CD14-positive monocyte (primary cell): ENCODE measurements at regions not wholly inside any gene's neighbourhood (a gene's known extent, or its start where the extent isn't known, plus 50 kb on each side); places are given as distances from the start of the nearest gene placed in this dataset.

ENCODE experiments used
- DNase-seq, 3 donors: peaks; one replicate each; pipeline ENCODE4 v3.0.0-alpha.2; 2011 to 2022
- H2AFZ ChIP-seq: 2 replicates; pipeline ENCODE4 v1.6.0; 2012; ENCODE audit warnings: mild to moderate bottlenecking, low read depth, low read length, inconsistent platforms; ENCODE audit not compliant: insufficient read depth, poor library complexity, severe bottlenecking
- H3K27ac ChIP-seq, 2 donors: 1 replicate in 1 of 2; 2 replicates in 1 of 2; pipeline ENCODE4 v1.5.1; 2012 to 2013; ENCODE audit warnings: low read length in 2 of 2, control low read depth in 1 of 2, inconsistent platforms in 1 of 2, low read depth in 1 of 2, mild to moderate bottlenecking in 1 of 2
- H3K27me3 ChIP-seq, 2 donors: one replicate each; pipeline versions ENCODE4 v1.6.0 to v1.6.1; 2011 to 2013; ENCODE audit warnings: low read length in 2 of 2; ENCODE audit not compliant: control insufficient read depth in 2 of 2, insufficient read depth in 2 of 2
- H3K36me3 ChIP-seq, 2 donors: replicated peaks in 1 of 2; 1 replicate in 1 of 2; 2 replicates in 1 of 2; pipeline versions ENCODE4 v1.5.1 to v1.6.1; 2012 to 2013; ENCODE audit warnings: low read length in 2 of 2, control low read depth in 1 of 2, inconsistent platforms in 1 of 2, mild to moderate bottlenecking in 1 of 2; ENCODE audit not compliant: insufficient read depth in 2 of 2, control insufficient read depth in 1 of 2
- H3K4me1 ChIP-seq, 2 donors: 1 replicate in 1 of 2; 2 replicates in 1 of 2; pipeline versions ENCODE4 v1.5.1 to v1.6.1; 2012 to 2013; ENCODE audit warnings: low read length in 2 of 2, control low read depth in 1 of 2, inconsistent platforms in 1 of 2, mild to moderate bottlenecking in 1 of 2, moderate library complexity in 1 of 2; ENCODE audit not compliant: insufficient read depth in 2 of 2, control insufficient read depth in 1 of 2
- H3K4me2 ChIP-seq: replicated peaks from 2 replicates; pipeline ENCODE3; 2012; ENCODE audit warnings: low read length, moderate library complexity, mild to moderate bottlenecking; ENCODE audit not compliant: poor library complexity, severe bottlenecking; ENCODE audit errors: extremely low read depth
- H3K4me3 ChIP-seq, 3 experiments: fragments of 200-600 bp in 1 of 3; sonication (generic) in 1 of 3; replicated peaks in 1 of 3; 1 replicate in 2 of 3; 2 replicates in 1 of 3; pipeline ENCODE4 v1.5.1; 2011 to 2013; ENCODE audit warnings: low read length in 3 of 3, mild to moderate bottlenecking in 3 of 3, control low read depth in 2 of 3, low read depth in 2 of 3, inconsistent platforms in 1 of 3, moderate library complexity in 1 of 3
- H3K79me2 ChIP-seq: 2 replicates; pipeline ENCODE4 v1.6.0; 2012; ENCODE audit warnings: mild to moderate bottlenecking, control low read depth, inconsistent platforms, low read length, moderate library complexity; ENCODE audit not compliant: insufficient read depth
- H3K9ac ChIP-seq: 2 replicates; pipeline ENCODE4 v1.6.0; 2017; ENCODE audit warnings: low read length, mild to moderate bottlenecking; ENCODE audit not compliant: insufficient read depth, poor library complexity, severe bottlenecking
- H3K9me3 ChIP-seq, 2 donors: replicated peaks in 1 of 2; 1 replicate in 1 of 2; 2 replicates in 1 of 2; pipeline versions ENCODE4 v1.5.1 to v1.6.1; 2012 to 2013; ENCODE audit warnings: low read length in 2 of 2, control low read depth in 1 of 2; ENCODE audit not compliant: control insufficient read depth in 1 of 2, insufficient read depth in 1 of 2
- H4K20me1 ChIP-seq: 2 replicates; pipeline ENCODE4 v1.6.0; 2012; ENCODE audit warnings: mild to moderate bottlenecking, low read length, control low read depth, moderate library complexity; ENCODE audit not compliant: insufficient read depth
- H3K27ac Mint-ChIP-seq, 7 donors: one replicate each; pipeline ENCODE4 v1.8.0; 2020; ENCODE audit warnings: mild to moderate bottlenecking in 7 of 7, mixed read lengths in 7 of 7, moderate library complexity in 6 of 7, inconsistent platforms in 2 of 7
- H3K27me3 Mint-ChIP-seq, 3 donors: one replicate each; pipeline ENCODE4 v1.8.0; 2021 to 2022; ENCODE audit warnings: low read depth in 3 of 3, mild to moderate bottlenecking in 3 of 3, mixed read lengths in 3 of 3, moderate library complexity in 3 of 3, inconsistent platforms in 1 of 3
- H3K36me3 Mint-ChIP-seq, 2 donors: one replicate each; pipeline ENCODE4 v1.8.0; 2020; ENCODE audit warnings: mixed read lengths in 2 of 2, inconsistent platforms in 1 of 2, mild to moderate bottlenecking in 1 of 2
- H3K4me1 Mint-ChIP-seq: one replicate; pipeline ENCODE4 v1.8.0; 2020; ENCODE audit warnings: mild to moderate bottlenecking, mixed read lengths
- H3K4me3 Mint-ChIP-seq, 2 donors: one replicate each; pipeline ENCODE4 v1.8.0; 2020; ENCODE audit warnings: mild to moderate bottlenecking in 2 of 2, mixed read lengths in 2 of 2, moderate library complexity in 1 of 2
- H3K9me3 Mint-ChIP-seq, 7 donors: one replicate each; pipeline ENCODE4 v1.8.0; 2020 to 2022; ENCODE audit warnings: mixed read lengths in 7 of 7, mild to moderate bottlenecking in 6 of 7, moderate library complexity in 6 of 7, inconsistent platforms in 2 of 7
- CTCF ChIP-seq: fragments of 200-600 bp; IDR thresholded peaks from one replicate; pipeline ENCODE4 v1.8.0; 2022; ENCODE audit warnings: antibody characterized with exemption, mild to moderate bottlenecking
- WGBS: methylation state at CpG from one replicate; pipeline ENCODE4 v1.1.5; 2013; ENCODE audit warnings: missing lambda C conversion rate; ENCODE audit not compliant: insufficient coverage; 5-methylcytosine and 5-hydroxymethylcytosine counted together
- intact Hi-C, 2 donors: fragments of 100-400 bp; cut with micrococcal nuclease; formaldehyde crosslinking; loops; one replicate each; pipeline versions ENCODE4 v1.15.0 to v1.15.1; 2023

- no peaks in the 10 kb centered on the region for H4K20me1 ChIP-seq
- H3K27ac ChIP-seq: no peak overlapping the region
- no peaks in the 10 kb centered on the region for H3K36me3 Mint-ChIP-seq
- intact Hi-C loops: loop anchor here in 1 of 2 donors (5.0 kb wide), 1 partner anchor 284 kb away; no protein-coding TSS in a partner anchor
- H2AFZ ChIP-seq: no peak overlapping the region
- H3K79me2 ChIP-seq: no peaks in the 10 kb centered on the region
- H3K27me3 Mint-ChIP-seq: no peaks in the 10 kb centered on the region
- H3K27ac Mint-ChIP-seq: no peak overlapping the region
- TF ChIP-seq CTCF: no peak
- H3K9me3 Mint-ChIP-seq: peaks cover 0 to 7% (median 0%) of the 10 kb centered on the region in 7 donors
- peaks cover 19% of the 10 kb centered on the region for H3K4me1 Mint-ChIP-seq
- H3K27me3 ChIP-seq: no peaks in the 10 kb centered on the region
- no peak overlapping the region for H3K4me2 ChIP-seq
- no peaks in the 10 kb centered on the region for H3K9me3 ChIP-seq
- H3K4me1 ChIP-seq: peaks cover 16 to 23% of the 10 kb centered on the region in 2 donors
- no peak for DNase-seq
- H3K4me3 ChIP-seq: no peak overlapping the region
- H3K9ac ChIP-seq: no peak overlapping the region
- H3K36me3 ChIP-seq: no peaks in the 10 kb centered on the region
- no peak overlapping the region for H3K4me3 Mint-ChIP-seq
- 100% methylated on average over 4 of the region's 5 CpGs for WGBS
These were observed 211.4 kb downstream of the MDFIC start for GRCh38 chr7:115133248-115133647.

GRCh38 chr7:115132096-115132495, 210.2 kb downstream of the MDFIC start:
- Mint-ChIP-seq H3K27me3 (no peaks in the 10 kb centered on the region), H3K4me3 (no peak overlapping the region), H3K36me3 (no peaks in the 10 kb centered on the region), H3K27ac (no peak overlapping the region), H3K4me1 (peaks cover 19% of the 10 kb centered on the region), H3K9me3 (peaks cover 0 to 7% (median 0%) of the 10 kb centered on the region in 7 donors)
- no peak overlapping the region for H3K4me3 ChIP-seq
- no peaks in the 10 kb centered on the region for H3K9me3 ChIP-seq
- no peak for DNase-seq
- H2AFZ ChIP-seq: no peak overlapping the region
- no peak overlapping the region for H3K27ac ChIP-seq
- H3K27me3 ChIP-seq: no peaks in the 10 kb centered on the region
- H3K4me2 ChIP-seq: no peak overlapping the region
- no peak for TF ChIP-seq CTCF
- intact Hi-C loops: loop anchor here in 1 of 2 donors (5.0 kb wide), 1 partner anchor 285 kb away; no protein-coding TSS in a partner anchor
- WGBS: 100% methylated on average over 1 of the region's 1 CpG
- no peak overlapping the region for H3K9ac ChIP-seq
- H3K79me2 ChIP-seq: no peaks in the 10 kb centered on the region
- H3K36me3 ChIP-seq: no peaks in the 10 kb centered on the region
- peaks cover 16 to 23% of the 10 kb centered on the region in 2 donors for H3K4me1 ChIP-seq
- no peaks in the 10 kb centered on the region for H4K20me1 ChIP-seq
